HCT116 (cell line): ENCODE measurements at regions not wholly inside any gene's neighbourhood (a gene's known extent, or its start where the extent isn't known, plus 50 kb on each side); places are given as distances from the start of the nearest gene placed in this dataset.

Experiments used
- ATF3 ChIP-seq: IDR thresholded peaks from 2 replicates; pipeline ENCODE4 v1.6.1; 2012
- EGR1 ChIP-seq: IDR thresholded peaks from 2 replicates; pipeline ENCODE4 v1.6.1; 2012; ENCODE audit warnings: low read depth
- EZH2 ChIP-seq: fragments of 200-600 bp; sonication (generic); IDR thresholded peaks from 2 replicates; pipeline ENCODE4 v1.6.1; 2017; ENCODE audit warnings: antibody characterized with exemption, mixed run types
- RAD21 ChIP-seq: IDR thresholded peaks from 2 replicates; pipeline ENCODE4 v1.6.1; 2012; ENCODE audit warnings: low read depth, mild to moderate bottlenecking
- SIN3A ChIP-seq: IDR thresholded peaks from 2 replicates; pipeline ENCODE4 v1.6.1; 2012; ENCODE audit warnings: low read depth
- TF ChIP-seq, protein P1 (sequence below), 3 experiments: fragments of 200-600 bp in 1 of 3; sonication (generic) in 1 of 3; IDR thresholded peaks in 2 of 3; conservative IDR thresholded peaks in 1 of 3; 2 replicates each; pipeline ENCODE4 v1.5.1; 2012 to 2017; ENCODE audit warnings: low read depth in 2 of 3, low read length in 2 of 3, antibody characterized with exemption in 1 of 3, borderline replicate concordance in 1 of 3, control low read depth in 1 of 3, mild to moderate bottlenecking in 1 of 3, mixed read lengths in 1 of 3, mixed run types in 1 of 3, moderate library complexity in 1 of 3; ENCODE audit not compliant: insufficient read depth in 1 of 3

GRCh38 chr7:19247017-19247416, 101.8 kb upstream of the FERD3L start:
- no peak for TF ChIP-seq EZH2
- TF ChIP-seq, protein P1, sequence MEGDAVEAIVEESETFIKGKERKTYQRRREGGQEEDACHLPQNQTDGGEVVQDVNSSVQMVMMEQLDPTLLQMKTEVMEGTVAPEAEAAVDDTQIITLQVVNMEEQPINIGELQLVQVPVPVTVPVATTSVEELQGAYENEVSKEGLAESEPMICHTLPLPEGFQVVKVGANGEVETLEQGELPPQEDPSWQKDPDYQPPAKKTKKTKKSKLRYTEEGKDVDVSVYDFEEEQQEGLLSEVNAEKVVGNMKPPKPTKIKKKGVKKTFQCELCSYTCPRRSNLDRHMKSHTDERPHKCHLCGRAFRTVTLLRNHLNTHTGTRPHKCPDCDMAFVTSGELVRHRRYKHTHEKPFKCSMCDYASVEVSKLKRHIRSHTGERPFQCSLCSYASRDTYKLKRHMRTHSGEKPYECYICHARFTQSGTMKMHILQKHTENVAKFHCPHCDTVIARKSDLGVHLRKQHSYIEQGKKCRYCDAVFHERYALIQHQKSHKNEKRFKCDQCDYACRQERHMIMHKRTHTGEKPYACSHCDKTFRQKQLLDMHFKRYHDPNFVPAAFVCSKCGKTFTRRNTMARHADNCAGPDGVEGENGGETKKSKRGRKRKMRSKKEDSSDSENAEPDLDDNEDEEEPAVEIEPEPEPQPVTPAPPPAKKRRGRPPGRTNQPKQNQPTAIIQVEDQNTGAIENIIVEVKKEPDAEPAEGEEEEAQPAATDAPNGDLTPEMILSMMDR (IDR thresholded peaks at IDR 0.05 in 2 of 3, conservative IDR thresholded peaks at IDR 0.05 in 1 of 3; ENCODE audit: borderline replicate concordance in 1 of 3, insufficient read depth in 1 of 3, low read depth in 2 of 3, low read length in 2 of 3) = no peak
- TF ChIP-seq SIN3A = no peak
- TF ChIP-seq EGR1 = no peak
- TF ChIP-seq ATF3 = no peak
- TF ChIP-seq RAD21 = no peak
